Panc1 (cell line): ENCODE measurements at regions not wholly inside any gene's neighbourhood (a gene's known extent, or its start where the extent isn't known, plus 50 kb on each side); places are given as distances from the start of the nearest gene placed in this dataset.

Experiments
- ATAC-seq: fragments of 200-7000 bp; cut with Tn5 transposase; 2 replicates; pipeline ENCODE4 v1.9.1; 2020; ENCODE audit warnings: mild to moderate bottlenecking, moderate library complexity
- BruUV-seq: library from RNA; stranded (reverse); fragments of 400-500 nt; replicated peaks from 2 replicates; lab custom pipeline; 2021; lab: Mats Ljungman, UMichigan
- CTCF ChIA-PET: fragments of 300-600 bp; sonication (Branson Sonifier 250); formaldehyde crosslinking; loops from one replicate; lab custom pipeline; 2022; ENCODE audit warnings: antibody characterized with exemption; lab: Charles Lee
- POLR2A ChIA-PET: fragments of 300-600 bp; sonication (Branson Sonifier 250); formaldehyde crosslinking; loops from one replicate; lab custom pipeline; 2022; ENCODE audit warnings: antibody characterized with exemption; lab: Charles Lee
- DNase-seq: peaks from one replicate; pipeline ENCODE4 v3.0.0-alpha.2; 2010; ENCODE audit warnings: low read depth, low spot score
- H3K27ac ChIP-seq: 2 replicates; pipeline ENCODE4 v1.5.1; 2011; ENCODE audit warnings: mild to moderate bottlenecking, low read length, inconsistent platforms
- H3K27me3 ChIP-seq: fragments of 200-500 bp; sonication (Bioruptor generic); 2 replicates; pipeline ENCODE4 v1.6.0; 2014; ENCODE audit warnings: low read length, inconsistent platforms; ENCODE audit not compliant: control insufficient read depth, insufficient read depth
- H3K36me3 ChIP-seq: fragments of 200-500 bp; sonication (Bioruptor generic); 2 replicates; pipeline ENCODE4 v1.5.1; 2014; ENCODE audit warnings: inconsistent platforms, mild to moderate bottlenecking, low read length, moderate library complexity; ENCODE audit not compliant: control insufficient read depth, insufficient read depth
- H3K4me1 ChIP-seq: 2 replicates; pipeline ENCODE4 v1.5.1; 2011; ENCODE audit warnings: inconsistent platforms, mild to moderate bottlenecking, low read length, moderate library complexity; ENCODE audit not compliant: control insufficient read depth, insufficient read depth
- H3K4me3 ChIP-seq, 2 experiments: 2 replicates each; pipeline ENCODE4 v1.5.1; 2011 to 2012; ENCODE audit warnings: low read depth in 2 of 2, low read length in 2 of 2, mild to moderate bottlenecking in 2 of 2, inconsistent platforms in 1 of 2, moderate library complexity in 1 of 2
- H3K9me3 ChIP-seq: fragments of 200-500 bp; sonication (Bioruptor generic); 2 replicates; pipeline ENCODE4 v1.5.1; 2014; ENCODE audit warnings: low read depth, mild to moderate bottlenecking, inconsistent platforms, low read length, moderate library complexity; ENCODE audit not compliant: control insufficient read depth, insufficient read depth
- POLR2AphosphoS5 ChIP-seq: IDR thresholded peaks from 2 replicates; pipeline ENCODE4 v1.6.1; 2012; ENCODE audit warnings: mild to moderate bottlenecking, low read depth, low read length, moderate library complexity
- SIN3A ChIP-seq: IDR thresholded peaks from 2 replicates; pipeline ENCODE4 v1.6.1; 2012; ENCODE audit warnings: low read depth, mild to moderate bottlenecking, low read length, moderate library complexity, borderline replicate concordance; ENCODE audit not compliant: insufficient read depth
- TCF7L2 ChIP-seq: IDR thresholded peaks from 2 replicates; pipeline ENCODE4 v1.6.1; 2011; ENCODE audit warnings: mild to moderate bottlenecking, low read depth, low read length, inconsistent platforms
- in situ Hi-C: cut with HindIII; loops from 2 replicates; pipeline ENCODE4 v1.10.0; 2016; ENCODE audit warnings: low sequenced_read_pairs, low pct_unique_long_range_greater_than_20kb
- intact Hi-C: fragments of 100-400 bp; cut with micrococcal nuclease; formaldehyde crosslinking; loops from one replicate; pipeline ENCODE4 v1.10.0; 2022; ENCODE audit not compliant: unreplicated experiment
- TF ChIP-seq, protein P1 (sequence below), 2 experiments: IDR thresholded peaks; 2 replicates each; pipeline ENCODE4 v1.6.1; 2011 to 2012; ENCODE audit warnings: low read depth in 2 of 2, control low read depth in 1 of 2, low read length in 1 of 2, mild to moderate bottlenecking in 1 of 2, moderate library complexity in 1 of 2; ENCODE audit not compliant: insufficient read depth in 1 of 2
- TF ChIP-seq, protein P2 (sequence below): fragments of 450-650 bp; IDR thresholded peaks from 2 replicates; pipeline ENCODE4 v1.5.1; 2017; ENCODE audit warnings: mild to moderate bottlenecking

DNA sequence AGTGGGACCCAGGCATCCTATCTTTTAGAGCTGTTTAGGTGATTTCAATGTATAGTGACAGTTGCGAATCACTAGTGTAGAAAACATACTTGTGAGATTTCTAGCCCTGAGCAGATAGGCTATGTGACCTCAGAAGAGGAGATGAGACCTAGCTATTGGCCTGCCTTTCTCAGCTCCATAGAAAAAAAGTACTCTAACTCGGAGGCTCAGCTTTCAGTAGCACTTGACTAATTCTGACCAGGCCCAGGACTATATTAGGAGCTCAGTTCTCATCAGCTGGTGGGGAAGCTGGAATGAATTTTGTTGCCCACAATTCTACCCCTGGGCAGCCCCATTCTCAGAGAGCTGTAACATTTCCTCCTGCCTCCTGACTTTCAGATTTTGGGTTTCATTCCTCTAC is 179.9 kb upstream of the NAMPT start:
- DNase-seq: no peak
- Histone ChIP-seq H3K27me3 (no peaks in the 10 kb centered on the region), H3K9me3 (no peaks in the 10 kb centered on the region), H3K27ac (no peak overlapping the region), H3K4me3 (no peak overlapping the region), H3K36me3 (no peaks in the 10 kb centered on the region), H3K4me1 (no peaks in the 10 kb centered on the region)
- TF ChIP-seq SIN3A (no peak), POLR2AphosphoS5 (no peak), TCF7L2 (no peak)
- TF ChIP-seq, protein P1, sequence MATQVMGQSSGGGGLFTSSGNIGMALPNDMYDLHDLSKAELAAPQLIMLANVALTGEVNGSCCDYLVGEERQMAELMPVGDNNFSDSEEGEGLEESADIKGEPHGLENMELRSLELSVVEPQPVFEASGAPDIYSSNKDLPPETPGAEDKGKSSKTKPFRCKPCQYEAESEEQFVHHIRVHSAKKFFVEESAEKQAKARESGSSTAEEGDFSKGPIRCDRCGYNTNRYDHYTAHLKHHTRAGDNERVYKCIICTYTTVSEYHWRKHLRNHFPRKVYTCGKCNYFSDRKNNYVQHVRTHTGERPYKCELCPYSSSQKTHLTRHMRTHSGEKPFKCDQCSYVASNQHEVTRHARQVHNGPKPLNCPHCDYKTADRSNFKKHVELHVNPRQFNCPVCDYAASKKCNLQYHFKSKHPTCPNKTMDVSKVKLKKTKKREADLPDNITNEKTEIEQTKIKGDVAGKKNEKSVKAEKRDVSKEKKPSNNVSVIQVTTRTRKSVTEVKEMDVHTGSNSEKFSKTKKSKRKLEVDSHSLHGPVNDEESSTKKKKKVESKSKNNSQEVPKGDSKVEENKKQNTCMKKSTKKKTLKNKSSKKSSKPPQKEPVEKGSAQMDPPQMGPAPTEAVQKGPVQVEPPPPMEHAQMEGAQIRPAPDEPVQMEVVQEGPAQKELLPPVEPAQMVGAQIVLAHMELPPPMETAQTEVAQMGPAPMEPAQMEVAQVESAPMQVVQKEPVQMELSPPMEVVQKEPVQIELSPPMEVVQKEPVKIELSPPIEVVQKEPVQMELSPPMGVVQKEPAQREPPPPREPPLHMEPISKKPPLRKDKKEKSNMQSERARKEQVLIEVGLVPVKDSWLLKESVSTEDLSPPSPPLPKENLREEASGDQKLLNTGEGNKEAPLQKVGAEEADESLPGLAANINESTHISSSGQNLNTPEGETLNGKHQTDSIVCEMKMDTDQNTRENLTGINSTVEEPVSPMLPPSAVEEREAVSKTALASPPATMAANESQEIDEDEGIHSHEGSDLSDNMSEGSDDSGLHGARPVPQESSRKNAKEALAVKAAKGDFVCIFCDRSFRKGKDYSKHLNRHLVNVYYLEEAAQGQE (IDR thresholded peaks at IDR 0.05; ENCODE audit: insufficient read depth in 1 of 2, low read depth in 2 of 2, low read length in 1 of 2): no peak
- TF ChIP-seq, protein P2, sequence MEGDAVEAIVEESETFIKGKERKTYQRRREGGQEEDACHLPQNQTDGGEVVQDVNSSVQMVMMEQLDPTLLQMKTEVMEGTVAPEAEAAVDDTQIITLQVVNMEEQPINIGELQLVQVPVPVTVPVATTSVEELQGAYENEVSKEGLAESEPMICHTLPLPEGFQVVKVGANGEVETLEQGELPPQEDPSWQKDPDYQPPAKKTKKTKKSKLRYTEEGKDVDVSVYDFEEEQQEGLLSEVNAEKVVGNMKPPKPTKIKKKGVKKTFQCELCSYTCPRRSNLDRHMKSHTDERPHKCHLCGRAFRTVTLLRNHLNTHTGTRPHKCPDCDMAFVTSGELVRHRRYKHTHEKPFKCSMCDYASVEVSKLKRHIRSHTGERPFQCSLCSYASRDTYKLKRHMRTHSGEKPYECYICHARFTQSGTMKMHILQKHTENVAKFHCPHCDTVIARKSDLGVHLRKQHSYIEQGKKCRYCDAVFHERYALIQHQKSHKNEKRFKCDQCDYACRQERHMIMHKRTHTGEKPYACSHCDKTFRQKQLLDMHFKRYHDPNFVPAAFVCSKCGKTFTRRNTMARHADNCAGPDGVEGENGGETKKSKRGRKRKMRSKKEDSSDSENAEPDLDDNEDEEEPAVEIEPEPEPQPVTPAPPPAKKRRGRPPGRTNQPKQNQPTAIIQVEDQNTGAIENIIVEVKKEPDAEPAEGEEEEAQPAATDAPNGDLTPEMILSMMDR: no peak
- BruUV-seq: no TSS peak
- ATAC-seq: no peak
- intact Hi-C loops (no loop called here), in situ Hi-C loops (no loop called here)
- ChIA-PET CTCF (no interaction called here), POLR2A (no interaction called here)

DNA sequence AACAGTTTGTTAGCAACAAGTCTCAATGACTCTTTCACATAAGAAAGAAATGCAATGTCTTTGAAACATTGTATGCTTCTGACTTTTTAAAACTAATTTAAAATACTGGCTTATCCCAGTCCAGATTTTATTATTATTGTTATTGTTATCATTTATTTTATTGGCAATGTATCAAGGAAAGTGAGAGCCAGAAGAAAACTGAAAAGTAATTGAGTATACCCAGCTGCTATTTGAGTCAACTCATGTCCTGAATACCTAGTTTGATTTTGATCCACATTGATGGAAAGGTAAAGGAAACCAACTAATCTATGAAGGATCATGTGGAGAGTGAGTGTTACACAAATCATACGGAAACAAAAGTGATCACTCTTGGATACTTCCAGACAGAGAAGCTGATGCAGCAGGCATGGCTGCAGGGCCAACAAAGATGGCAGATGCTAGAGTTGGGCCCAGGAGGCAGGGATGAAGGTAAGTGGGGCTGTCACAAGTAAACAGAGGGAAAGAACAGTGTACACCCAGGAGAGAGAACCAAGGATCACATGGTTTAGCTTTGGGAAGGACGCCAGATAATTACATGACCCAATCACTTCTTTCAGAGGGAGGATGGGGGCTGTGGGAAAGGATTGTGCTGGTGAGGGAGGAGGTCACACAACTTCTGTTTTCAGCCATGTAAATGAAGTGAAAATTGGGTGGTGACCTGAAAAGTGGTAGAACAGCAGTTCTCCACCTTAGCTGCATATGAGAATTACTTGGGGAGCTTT is 179.2 kb upstream of the NAMPT start:
- intact Hi-C loops: loop anchor here (1.0 kb wide), 1 partner anchor 288 kb away; no protein-coding TSS in a partner anchor
- Histone ChIP-seq H3K36me3 (no peaks in the 10 kb centered on the region), H3K4me3 (no peak overlapping the region), H3K9me3 (no peaks in the 10 kb centered on the region), H3K27ac (no peak overlapping the region), H3K4me1 (no peaks in the 10 kb centered on the region), H3K27me3 (no peaks in the 10 kb centered on the region)
- TF ChIP-seq TCF7L2: no peak
- TF ChIP-seq, protein P2: no peak
- TF ChIP-seq POLR2AphosphoS5: no peak
- no peak for TF ChIP-seq SIN3A
- TF ChIP-seq, protein P1 (IDR thresholded peaks at IDR 0.05; ENCODE audit: insufficient read depth in 1 of 2, low read depth in 2 of 2, low read length in 1 of 2): no peak
- no TSS peak for BruUV-seq
- ChIA-PET POLR2A (no interaction called here), CTCF (no interaction called here)
- in situ Hi-C loops: no loop called here
- ATAC-seq (no peak), DNase-seq (no peak)
